OCI-LY1 (cell line): ENCODE measurements at regions not wholly inside any gene's neighbourhood (a gene's known extent, or its start where the extent isn't known, plus 50 kb on each side); places are given as distances from the start of the nearest gene placed in this dataset.
A peak's percentile ranks its signal among the peaks of the same experiment; 100 is the strongest.

Source experiments
- H2AFZ ChIP-seq: fragments of 200-600 bp; sonication (generic), shearing (Covaris generic); 2 replicates; pipeline ENCODE4 v1.6.0; 2014; ENCODE audit warnings: antibody characterized with exemption, mild to moderate bottlenecking, low read length
- H3F3A ChIP-seq: fragments of 200-600 bp; sonication (generic), shearing (Covaris generic); 2 replicates; pipeline ENCODE4 v1.6.0; 2014; ENCODE audit warnings: mild to moderate bottlenecking, antibody characterized with exemption, low read length, moderate library complexity; ENCODE audit not compliant: insufficient read depth
- H3K27ac ChIP-seq: fragments of 200-600 bp; sonication (generic); 2 replicates; pipeline ENCODE4 v1.5.1; 2014; ENCODE audit warnings: low read length, mixed run types, mild to moderate bottlenecking, low read depth; ENCODE audit not compliant: poor library complexity, severe bottlenecking
- H3K27me3 ChIP-seq: fragments of 200-600 bp; sonication (generic); 2 replicates; pipeline ENCODE4 v1.6.0; 2014; ENCODE audit warnings: antibody characterized with exemption, mild to moderate bottlenecking, low read length, moderate library complexity; ENCODE audit not compliant: insufficient read depth
- H3K36me3 ChIP-seq: fragments of 200-600 bp; sonication (generic); 2 replicates; pipeline ENCODE4 v1.6.1; 2014; ENCODE audit warnings: mild to moderate bottlenecking, antibody characterized with exemption, low read length, moderate library complexity, mixed read lengths; ENCODE audit not compliant: insufficient read depth
- H3K4me1 ChIP-seq: fragments of 200-600 bp; sonication (generic); 2 replicates; pipeline ENCODE4 v1.5.1; 2014; ENCODE audit warnings: mild to moderate bottlenecking, low read length, moderate library complexity; ENCODE audit not compliant: insufficient read depth, severe bottlenecking
- H3K4me2 ChIP-seq: fragments of 200-600 bp; sonication (generic), shearing (Covaris generic); 2 replicates; pipeline ENCODE4 v1.6.1; 2014; ENCODE audit warnings: low read length
- H3K4me3 ChIP-seq: fragments of 200-600 bp; sonication (generic); 2 replicates; pipeline ENCODE4 v1.5.1; 2014; ENCODE audit warnings: low read length, low read depth, mild to moderate bottlenecking, mixed read lengths; ENCODE audit not compliant: poor library complexity, severe bottlenecking
- H3K79me2 ChIP-seq: fragments of 200-600 bp; shearing (Covaris generic); 2 replicates; pipeline ENCODE4 v1.6.1; 2016; ENCODE audit warnings: mixed run types, low read length, mixed read lengths; ENCODE audit not compliant: insufficient read depth
- H3K9ac ChIP-seq: fragments of 200-600 bp; sonication (generic), shearing (Covaris generic); 2 replicates; pipeline ENCODE4 v1.6.1; 2014; ENCODE audit warnings: mild to moderate bottlenecking, low read length, mixed read lengths
- H3K9me2 ChIP-seq: fragments of 200-600 bp; sonication (generic), shearing (Covaris generic); 2 replicates; pipeline ENCODE4 v1.6.1; 2014; ENCODE audit warnings: low read depth, mild to moderate bottlenecking, low read length, mixed read lengths
- H3K9me3 ChIP-seq: fragments of 200-600 bp; shearing (Covaris generic); 2 replicates; pipeline ENCODE4 v1.6.1; 2014; ENCODE audit warnings: low read length, mixed read lengths
- H4K20me1 ChIP-seq: fragments of 200-600 bp; sonication (generic), shearing (Covaris generic); 2 replicates; pipeline ENCODE4 v1.6.0; 2016; ENCODE audit warnings: mild to moderate bottlenecking, low read length; ENCODE audit not compliant: insufficient read depth
- EZH2 ChIP-seq: fragments of 200-600 bp; sonication (generic), shearing (Covaris generic); IDR thresholded peaks from 2 replicates; pipeline ENCODE4 v1.8.0; 2017; ENCODE audit warnings: borderline replicate concordance, mixed run types, mild to moderate bottlenecking, antibody characterized with exemption, low read length, moderate library complexity, mixed read lengths
- TF ChIP-seq, protein P1 (sequence below): fragments of 200-600 bp; sonication (generic), shearing (Covaris generic); IDR thresholded peaks from 2 replicates; pipeline ENCODE4 v1.5.1; 2017; ENCODE audit warnings: mild to moderate bottlenecking, antibody characterized with exemption, low read length, moderate library complexity, mixed read lengths

DNA sequence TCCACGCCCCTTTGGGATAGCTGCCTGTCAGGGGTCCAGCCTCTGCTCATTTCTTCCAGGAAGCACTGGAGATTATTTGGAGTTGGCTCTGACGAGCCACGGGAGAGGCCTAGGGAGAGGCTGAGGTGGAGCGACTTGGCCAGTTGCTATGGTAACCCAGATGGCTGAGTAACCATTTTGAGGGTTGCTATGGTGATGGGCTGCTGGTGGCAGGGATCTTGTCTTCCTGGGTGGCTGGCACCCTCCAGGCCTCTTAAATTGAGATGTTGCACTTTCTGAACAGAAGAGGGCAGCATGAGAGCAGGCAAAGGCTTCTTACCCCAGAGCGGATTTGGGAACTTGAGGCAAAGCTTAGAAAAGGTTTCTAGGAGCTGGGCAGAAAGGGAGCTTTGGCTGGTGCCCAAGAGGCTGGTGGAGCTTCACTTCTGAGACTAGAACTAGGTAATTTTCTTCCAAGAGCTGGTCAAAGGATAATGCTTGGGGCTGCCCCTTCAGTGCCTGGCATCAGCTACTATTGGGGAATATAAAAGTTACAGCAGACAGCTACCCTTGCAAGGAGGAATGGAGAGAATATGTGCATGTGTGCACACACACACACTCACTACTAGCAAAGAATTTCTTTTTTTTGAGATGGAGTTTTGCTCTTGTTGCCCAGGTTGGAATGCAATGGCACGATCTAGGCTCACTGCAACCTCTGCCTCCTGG lies 72.5 kb downstream of the NDUFS5 start:
- no peaks in the 10 kb centered on the region for H3K4me1 ChIP-seq
- H3K9me3 ChIP-seq, result no peaks in the 10 kb centered on the region
- H3K9me2 ChIP-seq, result no peaks in the 10 kb centered on the region
- H4K20me1 ChIP-seq, result no peaks in the 10 kb centered on the region
- no peak overlapping the region for H2AFZ ChIP-seq
- no peaks in the 10 kb centered on the region for H3K36me3 ChIP-seq
- no peaks in the 10 kb centered on the region for H3K27me3 ChIP-seq
- no peaks in the 10 kb centered on the region for H3K79me2 ChIP-seq
- H3K4me2 ChIP-seq, result no peak overlapping the region
- H3F3A ChIP-seq, result 0 out of 2 replicates have a peak, but pooled peaks cover 5% of the 10 kb centered on the region
- TF ChIP-seq EZH2, result no peak
- TF ChIP-seq, protein P1, sequence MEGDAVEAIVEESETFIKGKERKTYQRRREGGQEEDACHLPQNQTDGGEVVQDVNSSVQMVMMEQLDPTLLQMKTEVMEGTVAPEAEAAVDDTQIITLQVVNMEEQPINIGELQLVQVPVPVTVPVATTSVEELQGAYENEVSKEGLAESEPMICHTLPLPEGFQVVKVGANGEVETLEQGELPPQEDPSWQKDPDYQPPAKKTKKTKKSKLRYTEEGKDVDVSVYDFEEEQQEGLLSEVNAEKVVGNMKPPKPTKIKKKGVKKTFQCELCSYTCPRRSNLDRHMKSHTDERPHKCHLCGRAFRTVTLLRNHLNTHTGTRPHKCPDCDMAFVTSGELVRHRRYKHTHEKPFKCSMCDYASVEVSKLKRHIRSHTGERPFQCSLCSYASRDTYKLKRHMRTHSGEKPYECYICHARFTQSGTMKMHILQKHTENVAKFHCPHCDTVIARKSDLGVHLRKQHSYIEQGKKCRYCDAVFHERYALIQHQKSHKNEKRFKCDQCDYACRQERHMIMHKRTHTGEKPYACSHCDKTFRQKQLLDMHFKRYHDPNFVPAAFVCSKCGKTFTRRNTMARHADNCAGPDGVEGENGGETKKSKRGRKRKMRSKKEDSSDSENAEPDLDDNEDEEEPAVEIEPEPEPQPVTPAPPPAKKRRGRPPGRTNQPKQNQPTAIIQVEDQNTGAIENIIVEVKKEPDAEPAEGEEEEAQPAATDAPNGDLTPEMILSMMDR, result peak; percentile 76
- H3K4me3 ChIP-seq, result no peak overlapping the region
- H3K9ac ChIP-seq, result no peak overlapping the region
- no peak overlapping the region for H3K27ac ChIP-seq

DNA sequence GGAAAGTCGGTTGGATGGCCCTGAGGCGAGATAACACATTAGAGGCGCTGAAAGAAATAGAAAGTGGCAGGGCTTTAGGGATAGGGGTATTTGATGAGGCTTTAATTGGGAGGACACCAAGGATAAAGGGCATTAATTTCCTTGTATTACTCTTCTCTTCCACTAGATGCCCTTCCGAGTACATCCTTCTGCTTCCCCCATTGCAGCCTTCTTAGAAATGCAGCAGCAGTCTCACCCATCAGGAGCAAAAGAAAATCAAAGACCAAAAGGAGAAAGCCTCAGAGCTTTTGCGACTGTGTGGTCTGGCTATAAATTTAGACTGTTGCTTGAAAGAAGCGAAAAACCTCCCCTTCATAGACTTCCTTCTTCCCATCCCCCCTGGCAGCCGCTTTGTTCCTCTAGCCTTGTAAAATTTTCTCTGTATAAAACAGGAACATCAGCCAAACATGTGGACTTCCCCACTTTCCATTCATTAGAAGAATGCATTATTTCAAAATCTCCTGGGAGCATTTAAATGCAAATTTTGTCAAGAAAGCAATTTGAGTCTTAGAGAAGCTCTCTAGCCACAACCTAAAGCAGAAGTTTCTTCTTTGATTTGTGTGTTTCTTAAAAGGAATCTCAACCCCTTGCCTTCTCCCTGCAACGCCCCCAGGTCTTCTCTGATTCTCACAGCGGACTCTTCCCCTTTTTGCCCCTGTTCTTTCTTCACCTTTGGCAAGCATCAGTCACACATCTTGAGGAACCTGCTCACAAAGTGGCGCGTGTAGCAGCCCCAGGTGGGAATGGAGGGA lies 76.6 kb downstream of the NDUFS5 start:
- H3K27me3 ChIP-seq, result peaks cover 6% of the 10 kb centered on the region; the same call in 1 of the 2 replicates
- no peak for TF ChIP-seq EZH2
- TF ChIP-seq, protein P1, result peak; percentile 62
- no peaks in the 10 kb centered on the region for H3K9me2 ChIP-seq
- H3K4me1 ChIP-seq, result peaks cover 9% of the 10 kb centered on the region
- H4K20me1 ChIP-seq, result no peaks in the 10 kb centered on the region
- no peaks in the 10 kb centered on the region for H3K9me3 ChIP-seq
- no peaks in the 10 kb centered on the region for H3K36me3 ChIP-seq
- H3F3A ChIP-seq, result 0 out of 2 replicates have a peak, but pooled peaks cover 5% of the 10 kb centered on the region
- H3K4me3 ChIP-seq, result no peak overlapping the region
- no peak overlapping the region for H3K9ac ChIP-seq
- H3K27ac ChIP-seq, result no peak overlapping the region
- no peaks in the 10 kb centered on the region for H3K79me2 ChIP-seq
- no peak overlapping the region for H2AFZ ChIP-seq
- no peak overlapping the region for H3K4me2 ChIP-seq

DNA sequence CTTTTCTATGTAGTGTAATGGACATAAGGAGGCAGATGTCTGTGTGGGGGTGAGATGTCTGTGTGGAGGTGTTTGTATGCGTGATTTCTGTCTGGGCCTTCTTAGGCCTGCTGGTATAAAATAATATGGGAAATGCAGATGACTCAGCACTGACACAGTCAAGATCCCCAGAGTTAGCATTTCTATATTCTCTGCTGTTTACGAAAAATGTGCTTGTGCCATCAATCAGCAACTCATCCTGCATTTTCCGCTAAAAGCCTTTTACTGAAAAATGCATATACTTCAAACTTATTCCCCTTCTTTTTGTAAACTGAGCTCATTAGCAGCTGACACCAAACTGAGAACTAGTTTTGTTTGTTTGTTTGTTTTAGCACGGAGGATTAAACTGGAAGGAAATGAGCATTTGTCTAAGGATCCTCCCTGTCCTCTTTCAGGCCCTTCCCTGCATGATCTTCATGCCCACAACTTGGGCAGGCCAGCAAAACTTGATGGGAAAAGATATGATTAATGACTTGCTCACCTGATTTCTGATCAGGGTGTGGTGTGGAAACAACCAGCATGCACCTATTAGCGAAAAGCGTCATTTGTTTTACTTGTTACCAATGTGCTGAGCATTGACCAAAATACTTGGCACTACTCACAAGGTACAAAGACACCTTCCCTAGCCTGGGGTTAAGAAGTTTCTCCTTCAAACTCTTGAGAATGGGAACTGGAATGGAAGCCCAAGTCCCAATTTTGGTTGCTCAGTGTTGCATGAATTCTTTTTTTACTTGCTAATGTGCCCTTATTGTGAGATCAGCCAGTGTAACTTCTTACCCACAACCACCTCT lies 77.4 kb downstream of the NDUFS5 start:
- Histone ChIP-seq H3K4me2 (no peak overlapping the region), H3K9me2 (no peaks in the 10 kb centered on the region), H3K27ac (no peak overlapping the region), H3K79me2 (no peaks in the 10 kb centered on the region), H3K36me3 (no peaks in the 10 kb centered on the region), H4K20me1 (no peaks in the 10 kb centered on the region), H3K4me3 (no peak overlapping the region), H3K9me3 (no peaks in the 10 kb centered on the region), H3K27me3 (peaks cover 6% of the 10 kb centered on the region; the same call in 1 of the 2 replicates), H3K4me1 (peaks cover 9% of the 10 kb centered on the region), H3K9ac (no peak overlapping the region), H2AFZ (no peak overlapping the region), H3F3A (0 out of 2 replicates have a peak, but pooled peaks cover 5% of the 10 kb centered on the region)
- TF ChIP-seq, protein P1, result no peak
- TF ChIP-seq EZH2, result no peak
